MCF 10A (cell line): ENCODE measurements at regions not wholly inside any gene's neighbourhood (a gene's known extent, or its start where the extent isn't known, plus 50 kb on each side); places are given as distances from the start of the nearest gene placed in this dataset.

Experiments
- BruUV-seq: library from RNA; stranded (reverse); fragments of 400-500 nt; replicated peaks from 2 replicates; lab custom pipeline; 2021; lab: Mats Ljungman, UMichigan
- CTCF ChIA-PET: fragments of 300-600 bp; sonication (Branson Sonifier 250); formaldehyde crosslinking; extraction: SDS; loops from one replicate; lab custom pipeline; 2021; ENCODE audit warnings: antibody characterized with exemption, inconsistent platforms; lab: Yijun Ruan, JAX
- POLR2A ChIA-PET: fragments of 300-600, 350-650 bp; sonication (Branson Sonifier 250); formaldehyde crosslinking; extraction: SDS; loops from one replicate; lab custom pipeline; 2020; ENCODE audit warnings: antibody characterized with exemption, inconsistent platforms; lab: Yijun Ruan, JAX
- DNase-seq: peaks from one replicate; pipeline ENCODE4 v3.0.0-alpha.2; 2018; ENCODE audit not compliant: unreplicated experiment
- H3K27ac Mint-ChIP-seq: one replicate; pipeline ENCODE4 v1.8.0; 2022; ENCODE audit warnings: mild to moderate bottlenecking, low read depth, mixed read lengths; ENCODE audit not compliant: unreplicated experiment
- H3K27me3 Mint-ChIP-seq: one replicate; pipeline ENCODE4 v1.8.0; 2022; ENCODE audit warnings: mixed read lengths; ENCODE audit not compliant: insufficient read depth, unreplicated experiment
- H3K36me3 Mint-ChIP-seq: one replicate; pipeline ENCODE4 v1.8.0; 2022; ENCODE audit warnings: mild to moderate bottlenecking, moderate library complexity, mixed read lengths; ENCODE audit not compliant: insufficient read depth, unreplicated experiment
- H3K4me1 Mint-ChIP-seq: one replicate; pipeline ENCODE4 v1.8.0; 2022; ENCODE audit warnings: mixed read lengths; ENCODE audit not compliant: insufficient read depth, unreplicated experiment
- H3K4me3 Mint-ChIP-seq: one replicate; pipeline ENCODE4 v1.8.0; 2022; ENCODE audit warnings: mild to moderate bottlenecking, moderate library complexity, mixed read lengths; ENCODE audit not compliant: unreplicated experiment
- H3K9me3 Mint-ChIP-seq: one replicate; pipeline ENCODE4 v1.8.0; 2022; ENCODE audit warnings: mixed read lengths; ENCODE audit not compliant: unreplicated experiment
- CTCF ChIP-seq: fragments of 200-600 bp; IDR thresholded peaks from one replicate; pipeline ENCODE4 v1.8.0; 2022; ENCODE audit warnings: antibody characterized with exemption, mild to moderate bottlenecking; ENCODE audit not compliant: unreplicated experiment
- intact Hi-C: fragments of 100-400 bp; cut with micrococcal nuclease; formaldehyde crosslinking; loops from 2 replicates; pipeline ENCODE4 v1.14.1; 2022

DNA sequence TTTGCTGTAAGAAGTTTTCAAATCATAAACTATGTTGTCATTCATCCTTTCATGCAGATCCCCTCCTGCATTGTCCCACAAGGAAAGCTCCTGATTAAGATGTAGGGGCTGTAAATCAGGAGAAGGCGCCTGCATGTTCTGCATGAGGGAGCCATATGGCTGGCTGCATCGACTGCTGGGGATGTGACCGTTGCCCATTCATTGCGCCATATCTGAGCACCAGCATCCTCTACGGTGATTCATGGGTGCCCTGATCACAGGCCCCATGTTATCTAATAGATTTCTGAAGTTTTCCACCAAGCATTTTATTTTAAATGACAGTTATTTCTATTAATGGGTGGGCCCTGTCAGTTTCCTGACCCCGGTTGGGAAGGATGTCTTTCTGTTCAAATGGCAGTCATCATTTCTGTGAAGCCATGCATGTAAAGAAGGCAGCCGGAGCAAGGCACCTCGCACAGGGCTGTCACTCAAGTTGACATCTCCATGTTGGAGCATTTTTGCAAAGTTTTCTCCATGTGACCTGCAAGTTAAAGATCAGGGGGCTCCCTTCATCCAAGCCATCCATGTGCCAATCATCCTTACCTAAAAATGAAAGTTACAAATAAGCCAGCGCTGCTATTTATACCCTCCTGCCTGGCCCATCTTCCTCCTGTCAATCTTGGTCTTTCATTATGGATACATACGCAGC is 128.8 kb downstream of the TEX36 start:
- no peak for DNase-seq
- Mint-ChIP-seq H3K27me3 (peaks cover 76% of the 10 kb centered on the region), H3K4me3 (no peak overlapping the region), H3K4me1 (no peaks in the 10 kb centered on the region), H3K27ac (no peak overlapping the region), H3K36me3 (no peaks in the 10 kb centered on the region), H3K9me3 (no peaks in the 10 kb centered on the region)
- ChIA-PET POLR2A (no interaction called here), CTCF (no interaction called here)
- no TSS peak for BruUV-seq
- intact Hi-C loops = no loop called here
- TF ChIP-seq CTCF = no peak

- no TSS peak for BruUV-seq
- TF ChIP-seq CTCF = no peak
- no peak for DNase-seq
- ChIA-PET CTCF (interaction anchor here (0.6 kb wide), 1 partner anchor 478 kb away, joined by 3 read pairs; no protein-coding TSS in a partner anchor), POLR2A (no interaction called here)
- intact Hi-C loops = no loop called here
- Mint-ChIP-seq H3K36me3 (no peaks in the 10 kb centered on the region), H3K4me1 (no peaks in the 10 kb centered on the region), H3K4me3 (no peak overlapping the region), H3K27me3 (peaks cover 67% of the 10 kb centered on the region), H3K9me3 (no peaks in the 10 kb centered on the region), H3K27ac (no peak overlapping the region)
Observed at GRCh38 chr10:125553091-125553490, 129.9 kb downstream of the TEX36 start.

GRCh38 chr10:125551247-125551646 is 131.7 kb downstream of the TEX36 start:
- intact Hi-C loops = no loop called here
- BruUV-seq = no TSS peak
- Mint-ChIP-seq H3K27ac (no peak overlapping the region), H3K9me3 (no peaks in the 10 kb centered on the region), H3K36me3 (no peaks in the 10 kb centered on the region), H3K4me3 (no peak overlapping the region), H3K27me3 (peaks cover 61% of the 10 kb centered on the region), H3K4me1 (no peaks in the 10 kb centered on the region)
- POLR2A ChIA-PET = no interaction called here
- no peak for TF ChIP-seq CTCF
- no peak for DNase-seq
- CTCF ChIA-PET = interaction anchor here (0.7 kb wide), 1 partner anchor 11 kb away, joined by 4 read pairs; no protein-coding TSS in a partner anchor

- no peak overlapping the region for H3K27ac Mint-ChIP-seq
- H3K4me3 Mint-ChIP-seq = no peak overlapping the region
- intact Hi-C loops = no loop called here
- no TSS peak for BruUV-seq
- H3K9me3 Mint-ChIP-seq = no peaks in the 10 kb centered on the region
- no peak for DNase-seq
- no peaks in the 10 kb centered on the region for H3K4me1 Mint-ChIP-seq
- H3K36me3 Mint-ChIP-seq = no peaks in the 10 kb centered on the region
- H3K27me3 Mint-ChIP-seq = peaks cover 55% of the 10 kb centered on the region
- CTCF ChIA-PET = no interaction called here
- no peak for TF ChIP-seq CTCF
- POLR2A ChIA-PET = no interaction called here
Observed at GRCh38 chr10:125550362-125550761, 132.6 kb downstream of the TEX36 start.
